ENCODE measurements at regions not wholly inside any gene's neighbourhood (a gene's known extent, or its start where the extent isn't known, plus 50 kb on each side); places are given as distances from the start of the nearest gene placed in this dataset.

DNA sequence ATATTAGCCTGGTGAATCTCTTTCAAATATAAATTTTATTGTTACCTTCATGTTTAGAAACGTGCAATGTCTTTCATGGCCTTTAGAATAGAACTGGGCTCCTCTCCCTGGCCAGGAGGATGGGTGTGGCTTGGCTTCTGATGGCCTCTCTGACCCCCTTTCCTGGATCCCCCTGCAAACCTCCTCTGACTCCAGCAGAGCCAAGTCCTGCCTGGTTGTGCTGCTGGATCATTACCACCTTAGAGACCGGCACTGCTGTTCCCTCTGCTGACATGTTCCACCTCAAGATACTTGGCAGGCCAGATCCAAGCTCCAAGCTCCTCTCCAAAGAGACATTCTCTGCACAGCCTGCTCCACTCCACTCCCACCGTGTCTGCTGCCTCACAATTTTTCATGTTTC, 823.8 kb upstream of the HS6ST1 start:
- Histone ChIP-seq H3K27ac (ENCODE audit: extremely low read length, insufficient read depth, low read length) (no peak overlapping the region), H3K9ac (ENCODE audit: insufficient read depth, low read depth, low read length) (no peak overlapping the region), H3K4me3 (replicated peaks in 1 of 3; ENCODE audit: insufficient read depth in 1 of 3, low read depth in 2 of 3, low read length in 3 of 3) (no peak overlapping the region), H3K4me1 (ENCODE audit: insufficient read depth, low read length) (no peaks in the 10 kb centered on the region), H4K20me1 (ENCODE audit: insufficient read depth, low read length) (no peaks in the 10 kb centered on the region), H3K4me2 (ENCODE audit: low read depth, low read length) (no peak overlapping the region), H3K79me2 (ENCODE audit: insufficient read depth, low read length) (no peaks in the 10 kb centered on the region), H2AFZ (ENCODE audit: low read length) (no peak overlapping the region), H3K36me3 (replicated peaks in 1 of 2; ENCODE audit: control insufficient read depth in 1 of 2, insufficient read depth in 2 of 2, low read length in 2 of 2) (no peaks in the 10 kb centered on the region), H3K27me3 (ENCODE audit: control insufficient read depth in 1 of 2, insufficient read depth in 2 of 2, low read length in 2 of 2) (peaks cover 0 to 17% of the 10 kb centered on the region in 2 experiments; a peak in 2 of 5 replicates), H3K9me3 (ENCODE audit: low read length) (no peaks in the 10 kb centered on the region)
- ATAC-seq: no peak
- TF ChIP-seq ZNF772 (CRISPR knock-in tag; IDR thresholded peaks at IDR 0.05): no peak
- TF ChIP-seq JUN (CRISPR knock-in tag; IDR thresholded peaks at IDR 0.05): no peak
- no peak for TF ChIP-seq THAP11 (CRISPR knock-in tag; IDR thresholded peaks at IDR 0.05)
- no peak for TF ChIP-seq ZNF780A (CRISPR knock-in tag; IDR thresholded peaks at IDR 0.05)
- TF ChIP-seq CBX1 (IDR thresholded peaks at IDR 0.05; ENCODE audit: low read depth): no peak
- TF ChIP-seq, protein P1, sequence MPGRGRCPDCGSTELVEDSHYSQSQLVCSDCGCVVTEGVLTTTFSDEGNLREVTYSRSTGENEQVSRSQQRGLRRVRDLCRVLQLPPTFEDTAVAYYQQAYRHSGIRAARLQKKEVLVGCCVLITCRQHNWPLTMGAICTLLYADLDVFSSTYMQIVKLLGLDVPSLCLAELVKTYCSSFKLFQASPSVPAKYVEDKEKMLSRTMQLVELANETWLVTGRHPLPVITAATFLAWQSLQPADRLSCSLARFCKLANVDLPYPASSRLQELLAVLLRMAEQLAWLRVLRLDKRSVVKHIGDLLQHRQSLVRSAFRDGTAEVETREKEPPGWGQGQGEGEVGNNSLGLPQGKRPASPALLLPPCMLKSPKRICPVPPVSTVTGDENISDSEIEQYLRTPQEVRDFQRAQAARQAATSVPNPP (CRISPR knock-in tag; IDR thresholded peaks at IDR 0.05): no peak
- TF ChIP-seq ZNF570 (CRISPR knock-in tag; IDR thresholded peaks at IDR 0.05; ENCODE audit: borderline replicate concordance): no peak
- TF ChIP-seq GATA4 (IDR thresholded peaks at IDR 0.05; ENCODE audit: borderline replicate concordance, low read depth): no peak
- TF ChIP-seq SRY (CRISPR knock-in tag; IDR thresholded peaks at IDR 0.05): no peak
- no peak for TF ChIP-seq FOXC1 (CRISPR knock-in tag; IDR thresholded peaks at IDR 0.05; ENCODE audit: borderline replicate concordance)
- no peak for TF ChIP-seq ZNF234 (CRISPR knock-in tag; conservative IDR thresholded peaks at IDR 0.05)
- no peak for TF ChIP-seq ZNF652 (CRISPR knock-in tag; IDR thresholded peaks at IDR 0.05; ENCODE audit: borderline replicate concordance, low read depth)
- TF ChIP-seq, protein P2, sequence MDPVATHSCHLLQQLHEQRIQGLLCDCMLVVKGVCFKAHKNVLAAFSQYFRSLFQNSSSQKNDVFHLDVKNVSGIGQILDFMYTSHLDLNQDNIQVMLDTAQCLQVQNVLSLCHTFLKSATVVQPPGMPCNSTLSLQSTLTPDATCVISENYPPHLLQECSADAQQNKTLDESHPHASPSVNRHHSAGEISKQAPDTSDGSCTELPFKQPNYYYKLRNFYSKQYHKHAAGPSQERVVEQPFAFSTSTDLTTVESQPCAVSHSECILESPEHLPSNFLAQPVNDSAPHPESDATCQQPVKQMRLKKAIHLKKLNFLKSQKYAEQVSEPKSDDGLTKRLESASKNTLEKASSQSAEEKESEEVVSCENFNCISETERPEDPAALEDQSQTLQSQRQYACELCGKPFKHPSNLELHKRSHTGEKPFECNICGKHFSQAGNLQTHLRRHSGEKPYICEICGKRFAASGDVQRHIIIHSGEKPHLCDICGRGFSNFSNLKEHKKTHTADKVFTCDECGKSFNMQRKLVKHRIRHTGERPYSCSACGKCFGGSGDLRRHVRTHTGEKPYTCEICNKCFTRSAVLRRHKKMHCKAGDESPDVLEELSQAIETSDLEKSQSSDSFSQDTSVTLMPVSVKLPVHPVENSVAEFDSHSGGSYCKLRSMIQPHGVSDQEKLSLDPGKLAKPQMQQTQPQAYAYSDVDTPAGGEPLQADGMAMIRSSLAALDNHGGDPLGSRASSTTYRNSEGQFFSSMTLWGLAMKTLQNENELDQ (CRISPR knock-in tag; IDR thresholded peaks at IDR 0.05; ENCODE audit: borderline replicate concordance): no peak
- no peak for TF ChIP-seq ZNF710 (CRISPR knock-in tag; IDR thresholded peaks at IDR 0.05; ENCODE audit: borderline replicate concordance)
- POLR2A ChIA-PET: no interaction called here
- no TSS peak for BruUV-seq (replicated peaks)
- intact Hi-C loops (cut with micrococcal nuclease; ENCODE audit: unreplicated experiment): no loop called here
- FAIRE-seq: no peak
- in situ Hi-C loops (cut with HindIII; ENCODE audit: extremely low pct_ligation_motif_present, low pct_unique_long_range_greater_than_20kb): no loop called here
- CTCF ChIA-PET (ENCODE audit: low intra/inter-chr PET ratio, low total read pairs): no interaction called here
- 1% methylated on average over 3 of the region's 3 CpGs for WGBS (ENCODE audit: low lambda C conversion rate)
- DNase-seq (ENCODE audit: low spot score): no peak
